ENCODE measurements at regions not wholly inside any gene's neighbourhood (a gene's known extent, or its start where the extent isn't known, plus 50 kb on each side); places are given as distances from the start of the nearest gene placed in this dataset.
"Not testable (repeated sequence)": the region's sequence is repeated elsewhere in the genome, so short reads cannot be mapped to it uniquely, and the experiment has no call there.

GRCh38 chr18:2192562-2192961 lies 378.7 kb downstream of the METTL4 start:
- no peak for ATAC-seq

- no peak for ATAC-seq
These were observed 373.4 kb downstream of the METTL4 start for GRCh38 chr18:2197946-2198345.

- no peak for ATAC-seq
These were observed 372.2 kb downstream of the METTL4 start for GRCh38 chr18:2199060-2199459.

- no peak for ATAC-seq
These were observed 370.2 kb downstream of the METTL4 start for GRCh38 chr18:2201036-2201600.

- no peak for ATAC-seq
These were observed 366.6 kb downstream of the METTL4 start for GRCh38 chr18:2204736-2205135.

- ATAC-seq, result no peak
These were observed 364.0 kb downstream of the METTL4 start for GRCh38 chr18:2207294-2207693.

- no peak for ATAC-seq
These were observed 358.6 kb downstream of the METTL4 start for GRCh38 chr18:2212598-2213205.

- no peak for ATAC-seq
These were observed 357.4 kb downstream of the METTL4 start for GRCh38 chr18:2213905-2214304.

GRCh38 chr18:2217356-2217755 lies 353.9 kb downstream of the METTL4 start:
- ATAC-seq, result no peak

GRCh38 chr18:2218101-2218500 lies 353.2 kb downstream of the METTL4 start:
- ATAC-seq, result no peak

GRCh38 chr18:2219706-2220105 lies 351.6 kb downstream of the METTL4 start:
- no peak for ATAC-seq

GRCh38 chr18:2222270-2223185 lies 348.8 kb downstream of the METTL4 start:
- peak; percentile 84 for ATAC-seq

GRCh38 chr18:2223449-2223848 lies 347.9 kb downstream of the METTL4 start:
- no peak for ATAC-seq

- peak; percentile 70 for ATAC-seq
These were observed 347.5 kb downstream of the METTL4 start for GRCh38 chr18:2223849-2224248.

- ATAC-seq, result no peak
These were observed 335.1 kb downstream of the METTL4 start for GRCh38 chr18:2236232-2236631.

- ATAC-seq, result no peak
These were observed 333.6 kb downstream of the METTL4 start for GRCh38 chr18:2237706-2238105.

- no peak for ATAC-seq
These were observed 331.0 kb downstream of the METTL4 start for GRCh38 chr18:2240311-2240705.

- ATAC-seq, result no peak
These were observed 326.7 kb downstream of the METTL4 start for GRCh38 chr18:2244641-2245040.

- ATAC-seq, result not testable (repeated sequence)
These were observed 324.2 kb downstream of the METTL4 start for GRCh38 chr18:2247101-2247500.

- no peak for ATAC-seq
These were observed 316.3 kb downstream of the METTL4 start for GRCh38 chr18:2254977-2255376.

- ATAC-seq, result no peak
These were observed 314.7 kb downstream of the METTL4 start for GRCh38 chr18:2256577-2256976.

- no peak for ATAC-seq
These were observed 312.4 kb downstream of the METTL4 start for GRCh38 chr18:2258954-2259353.

- ATAC-seq, result no peak
These were observed 307.9 kb downstream of the METTL4 start for GRCh38 chr18:2263303-2263890.

Measured in esophagus mucosa (tissue), 1 donor.